HepG2 (cell line): ENCODE measurements at regions not wholly inside any gene's neighbourhood (a gene's known extent, or its start where the extent isn't known, plus 50 kb on each side); places are given as distances from the start of the nearest gene placed in this dataset.

Experiments used
- ATAC-seq: fragments of 200-7000 bp; cut with Tn5 transposase; 3 replicates; pipeline ENCODE4 v1.9.1; 2020; ENCODE audit warnings: mild to moderate bottlenecking, moderate library complexity
- BruUV-seq: library from RNA; stranded (reverse); fragments of 400-500 nt; replicated peaks from 2 replicates; lab custom pipeline; 2021; lab: Mats Ljungman, UMichigan
- CTCF ChIA-PET: fragments of 300-600 bp; formaldehyde crosslinking; extraction: SDS; loops from one replicate; lab custom pipeline; 2021; ENCODE audit warnings: low total read pairs, inconsistent platforms, low intra/inter-chr PET ratio; lab: Yijun Ruan, JAX
- POLR2A ChIA-PET: fragments of 350-600 bp; sonication (Branson Sonifier 250); formaldehyde crosslinking; loops from one replicate; lab custom pipeline; 2020; ENCODE audit warnings: antibody characterized with exemption, inconsistent platforms; lab: Yijun Ruan, JAX
- DNase-seq: peaks from one replicate; pipeline ENCODE4 v3.0.0-alpha.2; 2015; ENCODE audit warnings: low spot score
- FAIRE-seq: peaks from 3 replicates; lab custom pipeline; 2011; peaks lifted over from hg19 to GRCh38; lab: Jason Lieb, UNC
- H2AFZ ChIP-seq: one replicate; pipeline ENCODE4 v1.6.1; 2011; ENCODE audit warnings: low read length, inconsistent platforms
- H3K27ac ChIP-seq: fragments of 300-600 bp; 3 replicates; pipeline ENCODE4 v1.8.0; 2011; ENCODE audit warnings: mixed run types, mild to moderate bottlenecking, mixed read lengths, low read length, inconsistent platforms; ENCODE audit not compliant: insufficient read depth; ENCODE audit errors: extremely low read length
- H3K27me3 ChIP-seq, 2 experiments: fragments of 200-600 bp in 1 of 2; 2 replicates in 1 of 2; 3 replicates in 1 of 2; pipeline versions ENCODE4 v1.6.0 to v1.8.0; 2011; ENCODE audit warnings: low read length in 2 of 2, mild to moderate bottlenecking in 2 of 2, moderate library complexity in 2 of 2, inconsistent platforms in 1 of 2; ENCODE audit not compliant: insufficient read depth in 2 of 2, control insufficient read depth in 1 of 2
- H3K36me3 ChIP-seq, 2 experiments: fragments of 200-600 bp in 1 of 2; replicated peaks in 1 of 2; 2 replicates in 1 of 2; 3 replicates in 1 of 2; pipeline versions ENCODE4 v1.5.1 to v1.8.0; 2011; ENCODE audit warnings: low read length in 2 of 2, inconsistent platforms in 1 of 2; ENCODE audit not compliant: insufficient read depth in 2 of 2, control insufficient read depth in 1 of 2
- H3K4me1 ChIP-seq: 2 replicates; pipeline ENCODE4 v1.5.1; 2012; ENCODE audit warnings: low read length, inconsistent platforms; ENCODE audit not compliant: insufficient read depth
- H3K4me2 ChIP-seq: 2 replicates; pipeline ENCODE4 v1.6.0; 2011; ENCODE audit warnings: low read depth, low read length, inconsistent platforms
- H3K4me3 ChIP-seq, 3 experiments: fragments of 200-600 bp in 1 of 3; sonication (generic), shearing (Covaris generic) in 1 of 3; replicated peaks in 1 of 3; 2 replicates each; pipeline ENCODE4 v1.5.1; 2011 to 2016; ENCODE audit warnings: low read length in 3 of 3, inconsistent platforms in 2 of 3, low read depth in 2 of 3, mild to moderate bottlenecking in 2 of 3, control low read depth in 1 of 3, mixed read lengths in 1 of 3; ENCODE audit not compliant: insufficient read depth in 1 of 3
- H3K79me2 ChIP-seq: one replicate; pipeline ENCODE4 v1.6.1; 2011; ENCODE audit warnings: low read length, inconsistent platforms; ENCODE audit not compliant: insufficient read depth
- H3K9ac ChIP-seq: 2 replicates; pipeline ENCODE4 v1.6.0; 2011; ENCODE audit warnings: mild to moderate bottlenecking, low read depth, low read length, inconsistent platforms; ENCODE audit not compliant: insufficient read depth
- H3K9me3 ChIP-seq: 2 replicates; pipeline ENCODE4 v1.5.1; 2012; ENCODE audit warnings: mild to moderate bottlenecking, low read length
- H4K20me1 ChIP-seq: 2 replicates; pipeline ENCODE4 v1.6.0; 2011; ENCODE audit warnings: inconsistent platforms, mild to moderate bottlenecking, low read length, moderate library complexity; ENCODE audit not compliant: insufficient read depth
- KLF6 ChIP-seq: IDR thresholded peaks from 2 replicates; pipeline ENCODE4 v1.8.0; 2016; ENCODE audit warnings: missing biosample characterization, missing genetic modification reagents
- RARG ChIP-seq: sonication (generic); formaldehyde crosslinking; IDR thresholded peaks from 2 replicates; pipeline ENCODE4 v1.4.0; 2020; ENCODE audit warnings: low read depth, mild to moderate bottlenecking, missing genetic modification reagents
- TCF7 ChIP-seq: sonication (generic); IDR thresholded peaks from 2 replicates; pipeline ENCODE4 v1.6.1; 2016; ENCODE audit warnings: antibody characterized with exemption, low read depth
- TSC22D2 ChIP-seq: sonication (generic); formaldehyde crosslinking; IDR thresholded peaks from 2 replicates; pipeline ENCODE4 v1.5.1; 2020; ENCODE audit warnings: missing genetic modification reagents, mild to moderate bottlenecking, borderline replicate concordance
- ZNF550 ChIP-seq: sonication (generic); formaldehyde crosslinking; IDR thresholded peaks from 2 replicates; pipeline ENCODE4 v1.4.0; 2020; ENCODE audit warnings: mild to moderate bottlenecking, missing genetic modification reagents, borderline replicate concordance
- ZNF564 ChIP-seq: sonication (generic); formaldehyde crosslinking; IDR thresholded peaks from 2 replicates; pipeline ENCODE4 v1.8.1; 2023; ENCODE audit warnings: mild to moderate bottlenecking, missing genetic modification reagents
- ZNF749 ChIP-seq: sonication (generic); formaldehyde crosslinking; IDR thresholded peaks from 2 replicates; pipeline ENCODE4 v1.8.0; 2022; ENCODE audit warnings: mild to moderate bottlenecking, missing genetic modification reagents, moderate library complexity, borderline replicate concordance
- WGBS: methylation state at CpG from one replicate; pipeline ENCODE4 v1.1.6; 2017; ENCODE audit warnings: low lambda C conversion rate; 5-methylcytosine and 5-hydroxymethylcytosine counted together
- in situ Hi-C: cut with HindIII; loops from 2 replicates; pipeline ENCODE4 v1.10.0; 2017; ENCODE audit warnings: low pct_unique_long_range_greater_than_20kb; ENCODE audit not compliant: extremely low pct_ligation_motif_present
- intact Hi-C: fragments of 100-400 bp; cut with micrococcal nuclease; formaldehyde crosslinking; loops from one replicate; pipeline ENCODE4 v1.10.0; 2022; ENCODE audit not compliant: unreplicated experiment
- TF ChIP-seq, protein P1 (sequence below): sonication (generic); formaldehyde crosslinking; IDR thresholded peaks from 2 replicates; pipeline ENCODE4 v1.8.0; 2022; ENCODE audit warnings: missing genetic modification reagents, mild to moderate bottlenecking, borderline replicate concordance
- TF ChIP-seq, protein P2 (sequence below): sonication (generic); formaldehyde crosslinking; IDR thresholded peaks from 2 replicates; pipeline ENCODE4 v1.5.1; 2020; ENCODE audit warnings: mild to moderate bottlenecking, missing genetic modification reagents, borderline replicate concordance

DNA sequence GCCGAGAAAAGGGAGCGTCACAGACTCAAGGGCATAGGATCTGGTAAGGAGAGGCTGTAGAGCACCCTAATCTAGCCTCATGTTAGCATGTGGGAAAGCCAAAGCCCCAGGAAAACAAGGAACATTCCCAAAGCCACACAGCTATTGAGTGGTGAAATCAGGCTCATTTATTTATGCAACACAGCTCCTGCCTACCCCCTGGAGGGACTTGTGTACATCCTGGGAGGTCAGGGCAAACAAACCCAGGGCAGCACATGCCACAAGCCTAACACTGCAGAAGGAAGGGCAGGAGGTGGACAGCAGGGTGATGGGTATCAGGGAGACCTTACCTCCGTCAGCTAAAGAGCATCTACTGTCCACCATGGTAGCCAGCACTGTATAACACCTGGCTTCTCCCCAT lies 283.5 kb downstream of the RPLP1 start:
- Histone ChIP-seq H3K27ac (no peak overlapping the region), H3K9me3 (no peaks in the 10 kb centered on the region), H3K27me3 (peaks cover 2 to 39% of the 10 kb centered on the region in 2 experiments; a peak in 4 of 5 replicates), H3K4me2 (no peak overlapping the region), H3K9ac (no peak overlapping the region), H4K20me1 (no peaks in the 10 kb centered on the region), H3K4me3 (no peak overlapping the region), H3K4me1 (no peaks in the 10 kb centered on the region), H3K36me3 (no peaks in the 10 kb centered on the region), H2AFZ (no peak overlapping the region), H3K79me2 (no peaks in the 10 kb centered on the region)
- DNase-seq (no peak), FAIRE-seq (no peak), ATAC-seq (no peak)
- ChIA-PET CTCF (no interaction called here), POLR2A (no interaction called here)
- no TSS peak for BruUV-seq
- 4% methylated on average over 2 of the region's 3 CpGs for WGBS
- in situ Hi-C loops (no loop called here), intact Hi-C loops (no loop called here)
- TF ChIP-seq, protein P1, sequence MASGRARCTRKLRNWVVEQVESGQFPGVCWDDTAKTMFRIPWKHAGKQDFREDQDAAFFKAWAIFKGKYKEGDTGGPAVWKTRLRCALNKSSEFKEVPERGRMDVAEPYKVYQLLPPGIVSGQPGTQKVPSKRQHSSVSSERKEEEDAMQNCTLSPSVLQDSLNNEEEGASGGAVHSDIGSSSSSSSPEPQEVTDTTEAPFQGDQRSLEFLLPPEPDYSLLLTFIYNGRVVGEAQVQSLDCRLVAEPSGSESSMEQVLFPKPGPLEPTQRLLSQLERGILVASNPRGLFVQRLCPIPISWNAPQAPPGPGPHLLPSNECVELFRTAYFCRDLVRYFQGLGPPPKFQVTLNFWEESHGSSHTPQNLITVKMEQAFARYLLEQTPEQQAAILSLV (CRISPR knock-in tag), result no peak
- TF ChIP-seq ZNF550 (CRISPR knock-in tag) (no peak), ZNF564 (CRISPR knock-in tag) (no peak), TSC22D2 (no peak), TCF7 (no peak), RARG (no peak), KLF6 (CRISPR knock-in tag) (no peak), ZNF749 (no peak)
- TF ChIP-seq, protein P2, sequence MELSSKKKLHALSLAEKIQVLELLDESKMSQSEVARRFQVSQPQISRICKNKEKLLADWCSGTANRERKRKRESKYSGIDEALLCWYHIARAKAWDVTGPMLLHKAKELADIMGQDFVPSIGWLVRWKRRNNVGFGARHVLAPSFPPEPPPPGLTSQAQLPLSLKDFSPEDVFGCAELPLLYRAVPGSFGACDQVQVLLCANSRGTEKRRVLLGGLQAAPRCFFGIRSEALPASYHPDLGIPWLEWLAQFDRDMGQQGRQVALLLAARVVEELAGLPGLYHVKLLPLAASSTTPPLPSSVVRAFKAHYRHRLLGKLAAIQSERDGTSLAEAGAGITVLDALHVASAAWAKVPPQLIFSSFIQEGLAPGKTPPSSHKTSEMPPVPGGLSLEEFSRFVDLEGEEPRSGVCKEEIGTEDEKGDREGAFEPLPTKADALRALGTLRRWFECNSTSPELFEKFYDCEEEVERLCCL (CRISPR knock-in tag), result no peak
